Head of caudate nucleus (tissue), 42 donors: ENCODE measurements at regions not wholly inside any gene's neighbourhood (a gene's known extent, or its start where the extent isn't known, plus 50 kb on each side); places are given as distances from the start of the nearest gene placed in this dataset.
"Not testable (repeated sequence)": the region's sequence is repeated elsewhere in the genome, so short reads cannot be mapped to it uniquely, and the experiment has no call there.

ENCODE experiments used
- DNase-seq, 42 donors: peaks; one replicate each; pipeline versions ENCODE4 v3.0.0 to v3.0.0-alpha.2; 2020 to 2021; ENCODE audit warnings: mixed read lengths in 7 of 42
- intact Hi-C: fragments of 100-400 bp; cut with DNase I; formaldehyde crosslinking; loops from one replicate; pipeline ENCODE4 v1.15.0; 2022

GRCh38 chr5:91252916-91253315 lies 130.2 kb downstream of the ARRDC3 start:
- intact Hi-C loops = no loop called here
- no peak for DNase-seq

GRCh38 chr5:91245871-91246270 lies 137.2 kb downstream of the ARRDC3 start:
- DNase-seq = no peak
- intact Hi-C loops = no loop called here

- DNase-seq = no peak
- intact Hi-C loops = no loop called here
Observed at GRCh38 chr5:91245074-91245452, 138.1 kb downstream of the ARRDC3 start.

GRCh38 chr5:91244380-91245073 lies 138.6 kb downstream of the ARRDC3 start:
- no peak for DNase-seq
- intact Hi-C loops = no loop called here

- intact Hi-C loops = no loop called here
- DNase-seq = no peak
Observed at GRCh38 chr5:91243852-91244251, 139.3 kb downstream of the ARRDC3 start.

- intact Hi-C loops = no loop called here
- DNase-seq = no peak
Observed at GRCh38 chr5:91243286-91243685, 139.8 kb downstream of the ARRDC3 start.

GRCh38 chr5:91241460-91241859 lies 141.7 kb downstream of the ARRDC3 start:
- DNase-seq, intact Hi-C loops: not testable (repeated sequence)

- intact Hi-C loops = no loop called here
- DNase-seq = no peak
Observed at GRCh38 chr5:91240175-91240574, 142.9 kb downstream of the ARRDC3 start.

GRCh38 chr5:91235271-91235694 lies 147.8 kb downstream of the ARRDC3 start:
- DNase-seq = no peak
- intact Hi-C loops = no loop called here

- DNase-seq = no peak
- intact Hi-C loops = no loop called here
Observed at GRCh38 chr5:91232523-91232922, 150.6 kb downstream of the ARRDC3 start.

GRCh38 chr5:91229031-91229727 lies 153.9 kb downstream of the ARRDC3 start:
- DNase-seq = no peak
- intact Hi-C loops = no loop called here

GRCh38 chr5:91228188-91228587 lies 154.9 kb downstream of the ARRDC3 start:
- intact Hi-C loops = no loop called here
- DNase-seq = no peak

- peak in 16 of 42 donors; percentile 8 to 54 (median 22) for DNase-seq
- intact Hi-C loops = no loop called here
Observed at GRCh38 chr5:91225848-91226686, 157.1 kb downstream of the ARRDC3 start.

- intact Hi-C loops = no loop called here
- DNase-seq = no peak
Observed at GRCh38 chr5:91224969-91225368, 158.1 kb downstream of the ARRDC3 start.

GRCh38 chr5:91224456-91224855 lies 158.7 kb downstream of the ARRDC3 start:
- DNase-seq = no peak
- intact Hi-C loops = no loop called here

GRCh38 chr5:91223886-91224285 lies 159.2 kb downstream of the ARRDC3 start:
- DNase-seq = no peak
- intact Hi-C loops = no loop called here

GRCh38 chr5:91222482-91222881 lies 160.6 kb downstream of the ARRDC3 start:
- no peak for DNase-seq
- intact Hi-C loops = no loop called here

- intact Hi-C loops = no loop called here
- DNase-seq = no peak
Observed at GRCh38 chr5:91221917-91222316, 161.2 kb downstream of the ARRDC3 start.

- intact Hi-C loops = no loop called here
- peak in 41 of 42 donors; percentile 25 to 74 (median 49) for DNase-seq
Observed at GRCh38 chr5:91219803-91220371, 163.2 kb downstream of the ARRDC3 start.
